ENCODE measurements at regions not wholly inside any gene's neighbourhood (a gene's known extent, or its start where the extent isn't known, plus 50 kb on each side); places are given as distances from the start of the nearest gene placed in this dataset.

DNA sequence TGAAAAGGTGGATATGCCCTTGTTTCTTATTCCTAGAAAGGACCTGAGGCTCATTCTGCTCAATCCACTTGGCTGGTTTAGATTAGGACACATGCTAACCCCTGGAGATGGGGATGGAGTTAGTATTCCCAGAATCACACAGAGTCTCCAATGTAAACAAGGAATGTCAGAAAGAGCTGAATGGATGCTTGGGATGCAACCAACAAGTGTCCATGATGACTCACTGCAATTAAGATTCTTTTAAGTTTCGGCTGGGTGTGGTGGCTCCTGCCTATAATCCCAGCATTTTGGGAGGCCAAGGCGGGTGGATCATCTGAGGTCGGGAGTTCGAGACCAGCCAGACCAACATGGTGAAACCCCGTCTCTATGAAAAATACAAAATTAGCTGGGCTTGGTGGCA, 315.5 kb upstream of the AZI2 start:
- TF ChIP-seq EZH2 (IDR thresholded peaks at IDR 0.05; ENCODE audit: borderline replicate concordance, low read length) = no peak
- TF ChIP-seq, protein P1, sequence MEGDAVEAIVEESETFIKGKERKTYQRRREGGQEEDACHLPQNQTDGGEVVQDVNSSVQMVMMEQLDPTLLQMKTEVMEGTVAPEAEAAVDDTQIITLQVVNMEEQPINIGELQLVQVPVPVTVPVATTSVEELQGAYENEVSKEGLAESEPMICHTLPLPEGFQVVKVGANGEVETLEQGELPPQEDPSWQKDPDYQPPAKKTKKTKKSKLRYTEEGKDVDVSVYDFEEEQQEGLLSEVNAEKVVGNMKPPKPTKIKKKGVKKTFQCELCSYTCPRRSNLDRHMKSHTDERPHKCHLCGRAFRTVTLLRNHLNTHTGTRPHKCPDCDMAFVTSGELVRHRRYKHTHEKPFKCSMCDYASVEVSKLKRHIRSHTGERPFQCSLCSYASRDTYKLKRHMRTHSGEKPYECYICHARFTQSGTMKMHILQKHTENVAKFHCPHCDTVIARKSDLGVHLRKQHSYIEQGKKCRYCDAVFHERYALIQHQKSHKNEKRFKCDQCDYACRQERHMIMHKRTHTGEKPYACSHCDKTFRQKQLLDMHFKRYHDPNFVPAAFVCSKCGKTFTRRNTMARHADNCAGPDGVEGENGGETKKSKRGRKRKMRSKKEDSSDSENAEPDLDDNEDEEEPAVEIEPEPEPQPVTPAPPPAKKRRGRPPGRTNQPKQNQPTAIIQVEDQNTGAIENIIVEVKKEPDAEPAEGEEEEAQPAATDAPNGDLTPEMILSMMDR (IDR thresholded peaks at IDR 0.05; ENCODE audit: low read length) = no peak
